ENCODE measurements at regions not wholly inside any gene's neighbourhood (a gene's known extent, or its start where the extent isn't known, plus 50 kb on each side); places are given as distances from the start of the nearest gene placed in this dataset.

DNA sequence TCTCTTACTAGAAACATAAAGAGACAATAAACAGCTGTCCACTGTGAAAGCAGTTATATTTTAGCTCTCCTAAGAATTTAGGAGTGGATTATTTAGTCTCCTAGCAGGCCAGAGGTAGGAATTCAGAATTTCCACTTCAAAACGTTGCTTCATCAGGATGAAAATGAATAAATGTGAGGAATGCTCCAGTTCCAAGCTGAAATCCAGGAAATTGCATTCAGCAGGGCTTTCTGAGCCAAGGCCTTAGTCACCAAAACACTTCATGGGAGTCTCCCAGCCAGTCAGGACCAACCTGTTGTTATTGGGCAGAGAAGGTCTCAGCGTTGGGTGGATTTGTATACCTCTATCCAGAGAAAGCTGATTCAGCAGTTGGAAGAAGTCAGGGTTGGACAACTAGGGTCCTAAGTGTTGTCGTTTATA, 1040.3 kb downstream of the TLE1 start:
- Histone ChIP-seq H3K36me3 (ENCODE audit: control insufficient read depth, low read length) (no peaks in the 10 kb centered on the region), H3K9me2 (replicated peaks; ENCODE audit: control insufficient read depth, low read length) (no peaks in the 10 kb centered on the region), H3K27me3 (ENCODE audit: control insufficient read depth, low read length) (no peaks in the 10 kb centered on the region), H4K20me1 (ENCODE audit: control insufficient read depth, insufficient read depth, low read depth, low read length) (no peaks in the 10 kb centered on the region), H3F3A (ENCODE audit: control insufficient read depth, insufficient read depth) (no peaks in the 10 kb centered on the region), H3K4me3 (ENCODE audit: low read length) (no peak overlapping the region), H3K9me3 (ENCODE audit: control insufficient read depth, insufficient read depth, low read length) (no peaks in the 10 kb centered on the region), H3K4me2 (ENCODE audit: low read length) (no peak overlapping the region), H3K4me1 (ENCODE audit: control insufficient read depth, low read length) (no peaks in the 10 kb centered on the region), H3K27ac (ENCODE audit: low read depth, low read length) (no peak overlapping the region), H3K79me2 (ENCODE audit: control insufficient read depth, low read length) (no peaks in the 10 kb centered on the region)
- TF ChIP-seq, protein P1, sequence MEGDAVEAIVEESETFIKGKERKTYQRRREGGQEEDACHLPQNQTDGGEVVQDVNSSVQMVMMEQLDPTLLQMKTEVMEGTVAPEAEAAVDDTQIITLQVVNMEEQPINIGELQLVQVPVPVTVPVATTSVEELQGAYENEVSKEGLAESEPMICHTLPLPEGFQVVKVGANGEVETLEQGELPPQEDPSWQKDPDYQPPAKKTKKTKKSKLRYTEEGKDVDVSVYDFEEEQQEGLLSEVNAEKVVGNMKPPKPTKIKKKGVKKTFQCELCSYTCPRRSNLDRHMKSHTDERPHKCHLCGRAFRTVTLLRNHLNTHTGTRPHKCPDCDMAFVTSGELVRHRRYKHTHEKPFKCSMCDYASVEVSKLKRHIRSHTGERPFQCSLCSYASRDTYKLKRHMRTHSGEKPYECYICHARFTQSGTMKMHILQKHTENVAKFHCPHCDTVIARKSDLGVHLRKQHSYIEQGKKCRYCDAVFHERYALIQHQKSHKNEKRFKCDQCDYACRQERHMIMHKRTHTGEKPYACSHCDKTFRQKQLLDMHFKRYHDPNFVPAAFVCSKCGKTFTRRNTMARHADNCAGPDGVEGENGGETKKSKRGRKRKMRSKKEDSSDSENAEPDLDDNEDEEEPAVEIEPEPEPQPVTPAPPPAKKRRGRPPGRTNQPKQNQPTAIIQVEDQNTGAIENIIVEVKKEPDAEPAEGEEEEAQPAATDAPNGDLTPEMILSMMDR (IDR thresholded peaks at IDR 0.05; ENCODE audit: low read depth, low read length, poor library complexity, severe bottlenecking) = no peak
- TF ChIP-seq EZH2phosphoT487 (IDR thresholded peaks at IDR 0.05; ENCODE audit: borderline replicate concordance, low read length) = no peak

DNA sequence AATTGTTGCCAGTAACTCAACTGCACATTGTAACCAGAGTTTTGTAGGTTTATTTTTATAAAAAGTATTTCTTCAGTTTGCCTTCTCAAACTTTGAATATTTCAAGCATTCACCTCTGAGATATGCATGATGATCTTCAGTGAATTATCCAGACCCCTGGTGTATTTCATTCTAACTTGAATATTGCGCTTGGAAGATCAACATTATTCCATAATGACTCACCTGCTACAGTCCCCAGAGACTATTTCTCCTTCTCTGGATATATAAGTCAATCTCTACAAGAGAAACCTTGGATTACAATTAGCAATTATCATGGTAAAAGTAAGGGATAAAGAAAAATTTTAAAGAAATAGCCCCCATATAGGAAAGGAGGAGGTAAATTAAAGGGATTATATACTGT, 1041.0 kb downstream of the TLE1 start:
- H3K4me2 ChIP-seq (ENCODE audit: low read length) = no peak overlapping the region
- no peak overlapping the region for H3K27ac ChIP-seq (ENCODE audit: low read depth, low read length)
- H3K9me2 ChIP-seq (replicated peaks; ENCODE audit: control insufficient read depth, low read length) = no peaks in the 10 kb centered on the region
- no peak overlapping the region for H3K4me3 ChIP-seq (ENCODE audit: low read length)
- H3K27me3 ChIP-seq (ENCODE audit: control insufficient read depth, low read length) = no peaks in the 10 kb centered on the region
- H4K20me1 ChIP-seq (ENCODE audit: control insufficient read depth, insufficient read depth, low read depth, low read length) = no peaks in the 10 kb centered on the region
- no peaks in the 10 kb centered on the region for H3K4me1 ChIP-seq (ENCODE audit: control insufficient read depth, low read length)
- H3K36me3 ChIP-seq (ENCODE audit: control insufficient read depth, low read length) = no peaks in the 10 kb centered on the region
- no peaks in the 10 kb centered on the region for H3K9me3 ChIP-seq (ENCODE audit: control insufficient read depth, insufficient read depth, low read length)
- no peaks in the 10 kb centered on the region for H3F3A ChIP-seq (ENCODE audit: control insufficient read depth, insufficient read depth)
- H3K79me2 ChIP-seq (ENCODE audit: control insufficient read depth, low read length) = no peaks in the 10 kb centered on the region
- TF ChIP-seq EZH2phosphoT487 (IDR thresholded peaks at IDR 0.05; ENCODE audit: borderline replicate concordance, low read length) = no peak

DNA sequence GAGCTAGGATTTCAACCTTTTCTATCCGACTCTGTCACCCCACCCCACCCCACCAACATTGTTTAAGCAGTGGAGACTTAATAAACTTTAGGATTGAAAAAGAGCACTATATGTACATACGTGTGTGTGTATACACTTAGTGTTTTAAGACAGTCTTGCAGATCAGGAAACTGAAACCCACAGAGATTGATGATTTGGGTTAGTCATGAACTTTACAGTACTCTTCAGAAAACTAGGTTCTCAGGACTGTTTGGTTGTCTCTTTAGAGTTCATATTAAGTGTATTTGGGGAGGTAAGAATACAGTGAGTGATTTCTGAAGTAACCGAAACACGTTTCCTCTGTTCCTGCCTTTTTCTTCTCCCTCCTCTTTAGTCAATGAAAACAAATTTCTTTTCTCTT, 1043.1 kb downstream of the TLE1 start:
- Histone ChIP-seq H3K9me2 (replicated peaks; ENCODE audit: control insufficient read depth, low read length) (no peaks in the 10 kb centered on the region), H3K4me3 (ENCODE audit: low read length) (no peak overlapping the region), H3K27ac (ENCODE audit: low read depth, low read length) (no peak overlapping the region), H3K4me1 (ENCODE audit: control insufficient read depth, low read length) (no peaks in the 10 kb centered on the region), H4K20me1 (ENCODE audit: control insufficient read depth, insufficient read depth, low read depth, low read length) (no peaks in the 10 kb centered on the region), H3K4me2 (ENCODE audit: low read length) (no peak overlapping the region), H3K79me2 (ENCODE audit: control insufficient read depth, low read length) (no peaks in the 10 kb centered on the region), H3K9me3 (ENCODE audit: control insufficient read depth, insufficient read depth, low read length) (no peaks in the 10 kb centered on the region), H3K27me3 (ENCODE audit: control insufficient read depth, low read length) (no peaks in the 10 kb centered on the region), H3F3A (ENCODE audit: control insufficient read depth, insufficient read depth) (no peaks in the 10 kb centered on the region), H3K36me3 (ENCODE audit: control insufficient read depth, low read length) (no peaks in the 10 kb centered on the region)
- TF ChIP-seq, protein P1 (IDR thresholded peaks at IDR 0.05; ENCODE audit: low read depth, low read length, poor library complexity, severe bottlenecking) = no peak
- no peak for TF ChIP-seq EZH2phosphoT487 (IDR thresholded peaks at IDR 0.05; ENCODE audit: borderline replicate concordance, low read length)

DNA sequence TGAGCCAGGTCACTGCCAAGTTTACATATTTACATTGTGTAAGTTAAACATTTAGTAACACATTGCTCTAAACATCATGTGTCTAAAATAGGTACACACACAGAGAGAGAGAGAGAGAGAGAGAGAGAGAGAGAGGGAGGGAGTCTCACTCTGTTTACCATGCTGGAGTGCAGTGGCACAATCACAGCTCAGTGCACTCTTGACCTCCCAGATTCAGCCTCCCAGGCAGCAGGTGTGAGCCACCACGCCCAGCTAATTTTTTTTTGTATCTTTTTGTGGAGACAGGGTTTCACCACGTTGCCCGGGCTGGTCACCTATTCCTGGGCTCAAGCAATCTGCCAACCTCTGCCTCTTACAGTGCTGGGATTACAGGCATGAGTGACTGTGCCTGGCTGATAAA, 1045.3 kb downstream of the TLE1 start:
- no peaks in the 10 kb centered on the region for H3K9me3 ChIP-seq (ENCODE audit: control insufficient read depth, insufficient read depth, low read length)
- H3K27ac ChIP-seq (ENCODE audit: low read depth, low read length) = no peak overlapping the region
- H3K36me3 ChIP-seq (ENCODE audit: control insufficient read depth, low read length) = no peaks in the 10 kb centered on the region
- no peaks in the 10 kb centered on the region for H3K9me2 ChIP-seq (replicated peaks; ENCODE audit: control insufficient read depth, low read length)
- H4K20me1 ChIP-seq (ENCODE audit: control insufficient read depth, insufficient read depth, low read depth, low read length) = no peaks in the 10 kb centered on the region
- TF ChIP-seq, protein P1 (IDR thresholded peaks at IDR 0.05; ENCODE audit: low read depth, low read length, poor library complexity, severe bottlenecking) = no peak
- no peak for TF ChIP-seq EZH2phosphoT487 (IDR thresholded peaks at IDR 0.05; ENCODE audit: borderline replicate concordance, low read length)
- H3K27me3 ChIP-seq (ENCODE audit: control insufficient read depth, low read length) = no peaks in the 10 kb centered on the region
- no peak overlapping the region for H3K4me2 ChIP-seq (ENCODE audit: low read length)
- no peaks in the 10 kb centered on the region for H3K4me1 ChIP-seq (ENCODE audit: control insufficient read depth, low read length)
- no peak overlapping the region for H3K4me3 ChIP-seq (ENCODE audit: low read length)
- no peaks in the 10 kb centered on the region for H3F3A ChIP-seq (ENCODE audit: control insufficient read depth, insufficient read depth)
- no peaks in the 10 kb centered on the region for H3K79me2 ChIP-seq (ENCODE audit: control insufficient read depth, low read length)
